Lower lobe of right lung (tissue), 2 donors: ENCODE measurements at regions not wholly inside any gene's neighbourhood (a gene's known extent, or its start where the extent isn't known, plus 50 kb on each side); places are given as distances from the start of the nearest gene placed in this dataset.

Experiments used
- ATAC-seq, 2 donors: fragments of 200-7000 bp; cut with Tn5 transposase; one replicate each; pipeline ENCODE4 v1.9.1; 2020 to 2022; ENCODE audit warnings: mild to moderate bottlenecking in 2 of 2, moderate library complexity in 2 of 2
- DNase-seq: peaks from one replicate; pipeline ENCODE4 v3.0.0-alpha.2; 2020
- H3K27ac ChIP-seq: fragments of 200-600 bp; one replicate; pipeline ENCODE4 v1.8.0; 2022
- H3K27me3 ChIP-seq: fragments of 200-600 bp; one replicate; pipeline ENCODE4 v1.8.0; 2022; ENCODE audit warnings: low read depth
- H3K36me3 ChIP-seq: fragments of 200-600 bp; one replicate; pipeline ENCODE4 v1.8.0; 2022; ENCODE audit warnings: mild to moderate bottlenecking
- H3K4me1 ChIP-seq: fragments of 200-600 bp; one replicate; pipeline ENCODE4 v1.8.0; 2022
- H3K4me3 ChIP-seq: fragments of 200-600 bp; one replicate; pipeline ENCODE4 v1.8.0; 2022; ENCODE audit warnings: mild to moderate bottlenecking
- H3K9me3 ChIP-seq: fragments of 200-600 bp; one replicate; pipeline ENCODE4 v1.8.0; 2022
- intact Hi-C: fragments of 100-400 bp; cut with DNase I; formaldehyde crosslinking; loops from one replicate; pipeline ENCODE4 v1.11.0; 2022
- TF ChIP-seq, protein P1 (sequence below): fragments of 200-600 bp; IDR thresholded peaks from one replicate; pipeline ENCODE4 v1.8.0; 2022; ENCODE audit warnings: antibody characterized with exemption, mild to moderate bottlenecking
- donor health status: DM: no; HTN: yes; CAD: no; lungs with severe emphysema.

DNA sequence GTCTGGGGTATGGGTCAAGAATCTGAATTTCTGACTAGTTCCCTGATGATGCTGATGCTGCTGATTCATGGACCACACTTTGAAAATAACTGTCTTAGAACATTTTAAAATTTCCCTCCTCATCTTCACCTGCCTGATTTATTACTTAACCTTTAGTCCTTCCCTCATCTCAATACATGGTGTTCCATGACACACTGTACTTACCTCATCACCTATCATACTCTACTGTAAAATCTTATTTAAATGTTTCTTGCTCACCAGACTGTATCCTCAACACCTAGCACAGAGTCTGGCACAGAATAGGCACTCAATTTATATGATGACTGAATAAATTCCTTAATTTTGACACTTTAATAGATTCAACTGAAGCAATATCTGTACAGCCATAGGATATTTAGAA, 95.7 kb downstream of the FAM161A start:
- DNase-seq (no peak), ATAC-seq (no peak)
- H3K4me1 ChIP-seq: peaks cover 4% of the 10 kb centered on the region
- no peaks in the 10 kb centered on the region for H3K27me3 ChIP-seq
- TF ChIP-seq, protein P1, sequence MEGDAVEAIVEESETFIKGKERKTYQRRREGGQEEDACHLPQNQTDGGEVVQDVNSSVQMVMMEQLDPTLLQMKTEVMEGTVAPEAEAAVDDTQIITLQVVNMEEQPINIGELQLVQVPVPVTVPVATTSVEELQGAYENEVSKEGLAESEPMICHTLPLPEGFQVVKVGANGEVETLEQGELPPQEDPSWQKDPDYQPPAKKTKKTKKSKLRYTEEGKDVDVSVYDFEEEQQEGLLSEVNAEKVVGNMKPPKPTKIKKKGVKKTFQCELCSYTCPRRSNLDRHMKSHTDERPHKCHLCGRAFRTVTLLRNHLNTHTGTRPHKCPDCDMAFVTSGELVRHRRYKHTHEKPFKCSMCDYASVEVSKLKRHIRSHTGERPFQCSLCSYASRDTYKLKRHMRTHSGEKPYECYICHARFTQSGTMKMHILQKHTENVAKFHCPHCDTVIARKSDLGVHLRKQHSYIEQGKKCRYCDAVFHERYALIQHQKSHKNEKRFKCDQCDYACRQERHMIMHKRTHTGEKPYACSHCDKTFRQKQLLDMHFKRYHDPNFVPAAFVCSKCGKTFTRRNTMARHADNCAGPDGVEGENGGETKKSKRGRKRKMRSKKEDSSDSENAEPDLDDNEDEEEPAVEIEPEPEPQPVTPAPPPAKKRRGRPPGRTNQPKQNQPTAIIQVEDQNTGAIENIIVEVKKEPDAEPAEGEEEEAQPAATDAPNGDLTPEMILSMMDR: no peak
- H3K4me3 ChIP-seq: no peak overlapping the region
- no peaks in the 10 kb centered on the region for H3K36me3 ChIP-seq
- intact Hi-C loops: no loop called here
- no peak overlapping the region for H3K27ac ChIP-seq
- H3K9me3 ChIP-seq: peaks cover 5% of the 10 kb centered on the region

DNA sequence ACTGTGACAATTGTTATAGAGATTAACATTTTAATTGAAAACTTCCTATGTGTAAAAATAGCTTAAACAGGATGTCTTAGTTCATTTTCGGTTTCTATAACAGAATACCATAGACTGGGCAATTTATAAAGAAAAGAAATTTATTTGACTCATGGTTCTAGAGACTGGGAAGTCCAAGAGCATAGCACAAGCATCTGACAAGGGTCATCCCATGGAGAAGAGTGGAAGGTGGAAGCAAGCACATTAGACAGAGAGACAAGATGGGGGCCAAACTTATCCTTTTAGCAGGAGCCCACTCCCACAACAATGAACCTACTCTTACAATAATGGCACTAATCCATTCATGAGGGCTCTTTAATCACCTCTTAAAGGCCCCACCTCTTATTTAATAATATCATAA, 100.3 kb downstream of the FAM161A start:
- no peaks in the 10 kb centered on the region for H3K4me1 ChIP-seq
- TF ChIP-seq, protein P1: no peak
- intact Hi-C loops: no loop called here
- ATAC-seq: no peak
- no peaks in the 10 kb centered on the region for H3K27me3 ChIP-seq
- DNase-seq: no peak
- no peak overlapping the region for H3K4me3 ChIP-seq
- H3K36me3 ChIP-seq: no peaks in the 10 kb centered on the region
- H3K9me3 ChIP-seq: peaks cover 7% of the 10 kb centered on the region
- no peak overlapping the region for H3K27ac ChIP-seq

DNA sequence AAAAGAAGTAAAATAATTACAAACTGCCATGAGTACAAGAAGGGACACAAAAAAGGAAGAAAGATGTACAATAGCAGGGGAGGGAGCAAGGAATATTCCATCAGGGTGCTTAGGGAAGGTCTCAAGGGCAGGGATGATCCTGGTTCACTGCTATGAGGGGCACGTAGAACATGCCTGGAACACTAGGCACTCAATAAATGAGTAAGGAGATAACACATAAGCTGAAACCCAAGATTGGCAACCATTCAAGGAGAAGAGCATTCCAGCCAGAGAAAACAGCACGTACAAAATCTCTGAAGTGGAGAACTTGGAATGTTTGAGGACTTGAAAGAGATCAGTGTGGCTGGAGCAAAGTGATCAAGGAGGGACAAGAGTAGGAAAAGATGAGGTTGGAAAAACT, 103.2 kb downstream of the FAM161A start:
- TF ChIP-seq, protein P1: no peak
- DNase-seq (no peak), ATAC-seq (peak in 1 of 2 donors; percentile 45)
- H3K4me3 ChIP-seq: no peak overlapping the region
- no peak overlapping the region for H3K27ac ChIP-seq
- intact Hi-C loops: no loop called here
- peaks cover 7% of the 10 kb centered on the region for H3K9me3 ChIP-seq
- no peaks in the 10 kb centered on the region for H3K36me3 ChIP-seq
- H3K4me1 ChIP-seq: no peaks in the 10 kb centered on the region
- no peaks in the 10 kb centered on the region for H3K27me3 ChIP-seq

DNA sequence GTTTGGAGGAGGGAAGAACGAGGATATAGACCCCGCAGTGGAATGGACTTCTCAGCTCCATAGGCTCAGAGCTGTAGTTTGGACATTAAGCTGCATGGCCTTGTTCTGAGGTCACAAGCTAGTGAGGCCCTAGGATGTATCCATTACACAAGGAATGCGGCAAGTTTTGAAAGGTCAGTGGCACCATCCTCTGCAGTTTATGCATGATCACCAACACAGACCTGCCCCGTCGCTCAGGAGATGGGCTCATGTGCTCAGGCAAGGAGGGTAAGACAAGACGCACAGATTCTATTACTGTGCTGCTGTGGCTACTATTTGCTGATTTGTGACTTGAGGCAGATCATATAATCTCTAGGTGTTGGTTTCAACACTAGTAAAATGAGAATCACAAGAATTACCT, 110.9 kb downstream of the FAM161A start:
- TF ChIP-seq, protein P1: no peak
- Histone ChIP-seq H3K27me3 (no peaks in the 10 kb centered on the region), H3K9me3 (no peaks in the 10 kb centered on the region), H3K4me1 (no peaks in the 10 kb centered on the region), H3K27ac (no peak overlapping the region), H3K4me3 (no peak overlapping the region), H3K36me3 (no peaks in the 10 kb centered on the region)
- DNase-seq (no peak), ATAC-seq (no peak)
- intact Hi-C loops: no loop called here

DNA sequence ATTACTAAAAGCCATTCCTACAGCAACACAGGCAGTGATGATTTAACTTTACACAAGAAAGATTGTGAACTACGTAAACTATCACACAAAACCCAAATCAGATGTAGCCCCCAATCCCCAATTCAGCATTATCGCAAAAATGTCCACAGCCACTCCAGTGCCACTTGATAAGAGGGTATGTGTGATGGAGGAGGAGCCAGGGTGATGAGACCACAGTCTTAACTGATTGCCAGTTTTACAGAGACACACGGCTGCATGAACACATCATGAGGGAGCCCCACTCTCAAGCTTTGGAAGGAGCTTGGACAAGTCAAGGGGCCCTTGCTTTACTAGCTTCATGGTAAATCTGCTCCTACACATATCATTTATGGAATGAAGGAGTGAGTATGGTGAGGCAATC, 116.0 kb downstream of the FAM161A start:
- Histone ChIP-seq H3K9me3 (no peaks in the 10 kb centered on the region), H3K4me3 (no peak overlapping the region), H3K4me1 (no peaks in the 10 kb centered on the region), H3K36me3 (no peaks in the 10 kb centered on the region), H3K27ac (no peak overlapping the region), H3K27me3 (no peaks in the 10 kb centered on the region)
- no peak for DNase-seq
- ATAC-seq: no peak
- TF ChIP-seq, protein P1: no peak
- intact Hi-C loops: no loop called here

DNA sequence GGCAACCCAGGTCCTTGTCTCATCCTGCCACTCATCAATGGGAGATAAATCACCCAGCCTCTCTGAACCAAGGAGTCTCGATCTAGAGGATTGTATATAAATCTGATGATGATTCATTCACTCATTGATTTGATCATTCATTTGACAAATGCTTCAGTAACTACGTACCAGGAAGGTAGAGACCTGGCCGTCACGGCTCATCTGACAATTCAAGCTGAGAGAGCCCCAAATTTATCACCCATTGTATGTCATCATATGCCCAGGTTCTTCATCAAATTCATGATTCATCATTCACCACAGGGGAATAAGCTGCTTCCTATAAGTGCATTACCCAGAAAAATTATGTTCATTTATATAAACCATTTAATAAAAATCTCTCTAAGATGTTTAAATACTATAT, 116.9 kb downstream of the FAM161A start:
- intact Hi-C loops: no loop called here
- ATAC-seq (no peak), DNase-seq (no peak)
- Histone ChIP-seq H3K4me3 (no peak overlapping the region), H3K9me3 (no peaks in the 10 kb centered on the region), H3K4me1 (no peaks in the 10 kb centered on the region), H3K36me3 (no peaks in the 10 kb centered on the region), H3K27me3 (no peaks in the 10 kb centered on the region), H3K27ac (no peak overlapping the region)
- TF ChIP-seq, protein P1: no peak
